Osteoblast (primary cell): ENCODE measurements at regions not wholly inside any gene's neighbourhood (a gene's known extent, or its start where the extent isn't known, plus 50 kb on each side); places are given as distances from the start of the nearest gene placed in this dataset.

Source experiments
- DNase-seq: peaks from one replicate; pipeline ENCODE4 v3.0.0; 2011; ENCODE audit warnings: low spot score, mixed read lengths; ENCODE audit not compliant: insufficient read length; ENCODE audit errors: missing footprints
- H2AFZ ChIP-seq: 2 replicates; pipeline ENCODE4 v1.6.0; 2011; ENCODE audit warnings: mild to moderate bottlenecking, low read length
- H3K27ac ChIP-seq: 2 replicates; pipeline ENCODE4 v1.5.1; 2011; ENCODE audit warnings: mild to moderate bottlenecking, low read depth, low read length, moderate library complexity
- H3K27me3 ChIP-seq: 2 replicates; pipeline ENCODE4 v1.6.0; 2012; ENCODE audit warnings: mild to moderate bottlenecking, control low read depth, inconsistent platforms, low read length, moderate library complexity; ENCODE audit not compliant: insufficient read depth
- H3K36me3 ChIP-seq: 2 replicates; pipeline ENCODE4 v1.5.1; 2011; ENCODE audit warnings: mild to moderate bottlenecking, low read length, control low read depth, moderate library complexity; ENCODE audit not compliant: insufficient read depth
- H3K4me1 ChIP-seq: 2 replicates; pipeline ENCODE4 v1.5.1; 2011; ENCODE audit warnings: mild to moderate bottlenecking, low read length, control low read depth, moderate library complexity; ENCODE audit not compliant: insufficient read depth
- H3K4me2 ChIP-seq: 2 replicates; pipeline ENCODE4 v1.6.0; 2011; ENCODE audit warnings: mild to moderate bottlenecking, low read length; ENCODE audit not compliant: insufficient read depth
- H3K4me3 ChIP-seq: fragments of 200-600 bp; sonication (generic); 3 replicates; pipeline ENCODE4 v1.5.1; 2012; ENCODE audit warnings: mild to moderate bottlenecking, low read length, inconsistent platforms; ENCODE audit not compliant: insufficient read depth
- H3K79me2 ChIP-seq: 2 replicates; pipeline ENCODE4 v1.6.0; 2012; ENCODE audit warnings: mild to moderate bottlenecking, low read length, control low read depth, inconsistent platforms; ENCODE audit not compliant: insufficient read depth
- H3K9me3 ChIP-seq: 2 replicates; pipeline ENCODE4 v1.5.1; 2011; ENCODE audit warnings: low read depth, low read length, control low read depth
- H4K20me1 ChIP-seq: 2 replicates; pipeline ENCODE4 v1.6.0; 2012; ENCODE audit warnings: mild to moderate bottlenecking, low read length, control low read depth; ENCODE audit not compliant: insufficient read depth
- TF ChIP-seq, protein P1 (sequence below): IDR thresholded peaks from 2 replicates; pipeline ENCODE4 v1.5.1; 2011; ENCODE audit warnings: mild to moderate bottlenecking, low read depth, low read length, moderate library complexity; ENCODE audit errors: extremely low read depth

DNA sequence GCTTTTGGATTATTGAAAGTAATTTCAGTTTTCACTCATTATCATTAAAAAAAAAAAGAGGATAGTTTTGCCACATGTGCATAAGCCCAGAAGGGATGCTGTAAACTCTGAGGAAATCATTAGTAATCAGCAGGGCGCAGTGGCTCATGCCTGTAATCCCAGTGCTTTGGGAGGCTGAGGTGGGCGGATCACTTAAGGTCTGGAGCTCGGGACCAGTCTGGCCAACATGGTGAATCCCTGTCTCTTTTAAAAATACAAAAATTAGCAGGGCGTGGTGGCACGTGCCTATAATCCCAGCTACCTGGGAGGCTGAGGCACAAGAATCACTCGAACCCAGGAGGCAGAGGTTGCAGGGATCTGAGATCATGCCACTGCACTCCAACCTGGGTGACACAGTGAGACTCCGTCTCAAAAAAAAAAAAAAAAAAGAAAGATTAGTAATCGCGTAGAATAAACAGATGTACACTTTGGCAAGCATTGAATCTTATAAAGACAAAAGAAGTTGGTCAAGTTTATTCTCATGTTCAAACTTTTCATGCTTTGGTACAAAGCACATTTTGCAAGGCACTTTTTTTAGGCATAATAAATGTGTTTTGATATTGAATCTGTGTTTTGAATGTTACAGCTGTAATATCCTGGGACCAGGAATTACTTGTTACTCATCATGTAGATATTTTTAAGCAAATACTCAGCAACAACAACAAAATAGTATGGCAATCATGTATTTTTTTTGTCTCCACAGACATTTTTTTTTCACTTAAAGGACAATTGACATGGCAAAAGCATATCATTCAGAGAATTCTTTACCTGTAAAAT is 93.2 kb upstream of the AGTR1 start:
- H3K36me3 ChIP-seq, result no peaks in the 10 kb centered on the region
- TF ChIP-seq, protein P1, sequence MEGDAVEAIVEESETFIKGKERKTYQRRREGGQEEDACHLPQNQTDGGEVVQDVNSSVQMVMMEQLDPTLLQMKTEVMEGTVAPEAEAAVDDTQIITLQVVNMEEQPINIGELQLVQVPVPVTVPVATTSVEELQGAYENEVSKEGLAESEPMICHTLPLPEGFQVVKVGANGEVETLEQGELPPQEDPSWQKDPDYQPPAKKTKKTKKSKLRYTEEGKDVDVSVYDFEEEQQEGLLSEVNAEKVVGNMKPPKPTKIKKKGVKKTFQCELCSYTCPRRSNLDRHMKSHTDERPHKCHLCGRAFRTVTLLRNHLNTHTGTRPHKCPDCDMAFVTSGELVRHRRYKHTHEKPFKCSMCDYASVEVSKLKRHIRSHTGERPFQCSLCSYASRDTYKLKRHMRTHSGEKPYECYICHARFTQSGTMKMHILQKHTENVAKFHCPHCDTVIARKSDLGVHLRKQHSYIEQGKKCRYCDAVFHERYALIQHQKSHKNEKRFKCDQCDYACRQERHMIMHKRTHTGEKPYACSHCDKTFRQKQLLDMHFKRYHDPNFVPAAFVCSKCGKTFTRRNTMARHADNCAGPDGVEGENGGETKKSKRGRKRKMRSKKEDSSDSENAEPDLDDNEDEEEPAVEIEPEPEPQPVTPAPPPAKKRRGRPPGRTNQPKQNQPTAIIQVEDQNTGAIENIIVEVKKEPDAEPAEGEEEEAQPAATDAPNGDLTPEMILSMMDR, result no peak
- peaks cover 3% of the 10 kb centered on the region for H3K4me1 ChIP-seq
- no peak overlapping the region for H3K27ac ChIP-seq
- H3K27me3 ChIP-seq, result no peaks in the 10 kb centered on the region
- H4K20me1 ChIP-seq, result no peaks in the 10 kb centered on the region
- DNase-seq, result peak; percentile 64
- no peak overlapping the region for H2AFZ ChIP-seq
- H3K4me2 ChIP-seq, result peak overlapping the region; percentile 60
- no peaks in the 10 kb centered on the region for H3K9me3 ChIP-seq
- H3K79me2 ChIP-seq, result no peaks in the 10 kb centered on the region
- peak overlapping the region; percentile 13 for H3K4me3 ChIP-seq

DNA sequence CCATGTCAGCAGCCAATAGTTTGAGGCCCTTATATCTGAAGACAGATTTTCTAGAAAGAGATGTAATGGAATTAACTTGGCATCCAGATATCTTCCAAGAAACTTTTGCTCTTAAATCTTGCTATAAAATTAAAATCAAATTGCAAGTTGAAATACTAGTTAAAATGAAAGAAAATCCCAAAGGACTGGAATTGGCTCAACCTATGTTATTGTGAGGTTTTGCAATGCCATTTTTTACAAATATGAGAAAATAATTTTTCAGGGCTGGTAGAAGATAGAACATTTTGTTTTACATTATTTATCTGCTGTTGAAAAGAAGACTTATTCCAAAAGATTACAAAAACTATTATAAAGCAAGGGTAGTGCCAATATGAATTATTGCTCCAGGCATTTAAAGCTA is 92.2 kb upstream of the AGTR1 start:
- no peak overlapping the region for H3K27ac ChIP-seq
- no peak for DNase-seq
- TF ChIP-seq, protein P1, result no peak
- H4K20me1 ChIP-seq, result no peaks in the 10 kb centered on the region
- no peaks in the 10 kb centered on the region for H3K79me2 ChIP-seq
- no peak overlapping the region for H3K4me3 ChIP-seq
- no peaks in the 10 kb centered on the region for H3K9me3 ChIP-seq
- peaks cover 3% of the 10 kb centered on the region for H3K4me1 ChIP-seq
- H3K4me2 ChIP-seq, result no peak overlapping the region
- H3K36me3 ChIP-seq, result no peaks in the 10 kb centered on the region
- H2AFZ ChIP-seq, result no peak overlapping the region
- no peaks in the 10 kb centered on the region for H3K27me3 ChIP-seq

DNA sequence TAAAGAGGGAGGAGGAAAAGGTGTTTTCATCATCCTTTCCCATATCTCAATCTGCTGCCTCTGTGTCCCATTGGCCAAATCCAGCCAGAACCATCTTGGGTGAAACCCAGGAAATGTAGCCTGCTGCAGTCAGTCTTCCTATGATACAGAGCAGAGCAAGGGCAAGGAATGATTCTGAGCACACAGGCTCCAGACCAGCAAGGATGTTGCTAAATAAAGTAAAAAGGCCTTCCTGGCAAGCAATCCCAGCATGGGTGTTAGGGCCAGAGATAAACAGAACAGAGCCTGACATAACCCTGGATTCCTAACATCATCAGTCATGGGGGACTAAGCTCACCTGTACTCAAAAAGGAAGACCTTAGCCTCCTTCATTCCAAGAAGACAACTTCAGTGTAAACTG is 90.7 kb upstream of the AGTR1 start:
- TF ChIP-seq, protein P1, result no peak
- Histone ChIP-seq H3K4me2 (no peak overlapping the region), H2AFZ (no peak overlapping the region), H3K79me2 (no peaks in the 10 kb centered on the region), H3K27me3 (no peaks in the 10 kb centered on the region), H3K4me1 (peaks cover 3% of the 10 kb centered on the region), H4K20me1 (no peaks in the 10 kb centered on the region), H3K4me3 (no peak overlapping the region), H3K27ac (no peak overlapping the region), H3K36me3 (no peaks in the 10 kb centered on the region), H3K9me3 (no peaks in the 10 kb centered on the region)
- no peak for DNase-seq

DNA sequence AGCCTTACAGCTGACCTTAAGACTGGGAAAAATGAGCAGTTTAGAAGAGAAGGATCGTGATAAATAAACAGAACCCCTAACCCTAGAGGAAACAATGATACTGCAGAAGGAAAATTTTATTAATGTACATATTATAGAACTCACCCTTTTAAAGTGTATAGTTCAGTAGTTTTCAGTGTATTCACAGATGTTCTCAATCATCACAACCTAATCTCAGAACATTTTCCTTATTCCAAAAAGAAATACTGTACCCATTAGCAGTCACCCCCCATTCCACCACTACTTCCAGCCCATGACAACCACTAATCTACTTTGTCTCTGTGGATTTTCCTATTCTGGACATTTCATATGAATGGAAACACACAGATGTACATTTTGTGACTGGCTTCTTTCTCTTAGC is 90.2 kb upstream of the AGTR1 start:
- no peak overlapping the region for H3K4me2 ChIP-seq
- no peaks in the 10 kb centered on the region for H3K36me3 ChIP-seq
- TF ChIP-seq, protein P1, result no peak
- H3K4me1 ChIP-seq, result peaks cover 3% of the 10 kb centered on the region
- no peak overlapping the region for H3K4me3 ChIP-seq
- no peaks in the 10 kb centered on the region for H3K27me3 ChIP-seq
- H3K79me2 ChIP-seq, result no peaks in the 10 kb centered on the region
- H2AFZ ChIP-seq, result no peak overlapping the region
- no peak overlapping the region for H3K27ac ChIP-seq
- H3K9me3 ChIP-seq, result no peaks in the 10 kb centered on the region
- H4K20me1 ChIP-seq, result no peaks in the 10 kb centered on the region
- no peak for DNase-seq
